ENCODE measurements at regions not wholly inside any gene's neighbourhood (a gene's known extent, or its start where the extent isn't known, plus 50 kb on each side); places are given as distances from the start of the nearest gene placed in this dataset.

GRCh38 chr13:104196611-104197010 lies 1130.4 kb upstream of the SLC10A2 start:
- DNase-seq = no peak

GRCh38 chr13:104181526-104182231 lies 1115.5 kb upstream of the SLC10A2 start:
- DNase-seq = no peak

DNA sequence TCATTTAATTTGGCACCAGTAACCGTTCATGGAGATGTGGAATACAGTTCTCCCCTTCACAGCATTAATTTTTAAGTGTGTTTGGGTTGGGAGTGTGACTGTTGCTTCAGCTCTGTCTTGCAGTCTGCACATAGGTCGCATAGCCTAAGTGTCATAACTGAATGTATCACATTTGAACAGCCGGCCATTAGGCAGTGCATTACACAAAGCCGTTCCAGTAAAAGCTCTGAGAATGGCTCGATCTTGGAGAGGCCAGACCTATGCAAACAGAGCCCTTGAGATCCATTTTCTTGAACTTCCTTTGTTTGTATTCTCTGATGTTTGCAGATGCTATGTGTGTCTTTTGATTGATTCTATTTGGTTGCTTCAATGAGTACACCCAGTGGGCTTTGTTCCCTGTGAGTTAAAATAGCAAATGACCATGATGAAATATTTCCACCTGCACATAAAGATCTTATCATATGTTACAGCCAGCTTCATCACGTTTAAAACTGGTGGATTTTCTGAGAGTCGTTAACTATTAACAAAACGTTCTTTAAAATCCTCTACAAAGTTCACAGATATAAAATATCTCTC lies 1104.9 kb upstream of the SLC10A2 start:
- DNase-seq = peak; percentile 19

- DNase-seq = no peak
Observed at GRCh38 chr13:104163866-104164630, 1097.8 kb upstream of the SLC10A2 start.

- no peak for DNase-seq
Observed at GRCh38 chr13:104160536-104160935, 1094.3 kb upstream of the SLC10A2 start.

GRCh38 chr13:104143760-104144416 lies 1077.7 kb upstream of the SLC10A2 start:
- peak; percentile 74 for DNase-seq

- DNase-seq = peak; percentile 36
Observed at GRCh38 chr13:104140552-104140951, 1074.3 kb upstream of the SLC10A2 start.

DNA sequence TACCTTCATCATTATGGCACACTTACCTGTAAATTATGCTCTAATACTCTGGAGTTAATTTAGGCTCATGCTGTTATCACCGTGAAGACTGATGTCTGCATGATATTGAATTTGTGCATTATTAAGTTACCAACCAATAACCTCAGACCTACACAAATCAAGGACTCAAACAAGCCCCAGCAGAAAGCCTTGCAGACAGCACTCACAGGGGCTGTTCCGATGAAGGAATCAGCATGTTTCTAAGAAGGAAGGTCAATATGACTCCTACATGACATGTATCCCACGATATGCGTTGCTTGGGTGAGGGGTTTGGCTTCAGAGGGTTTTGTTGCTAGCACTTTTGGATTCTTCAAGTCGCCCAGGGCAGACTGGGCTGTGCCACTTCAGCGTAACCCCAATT lies 1071.2 kb upstream of the SLC10A2 start:
- DNase-seq = no peak

- DNase-seq = no peak
Observed at GRCh38 chr13:104132849-104133248, 1066.6 kb upstream of the SLC10A2 start.

DNA sequence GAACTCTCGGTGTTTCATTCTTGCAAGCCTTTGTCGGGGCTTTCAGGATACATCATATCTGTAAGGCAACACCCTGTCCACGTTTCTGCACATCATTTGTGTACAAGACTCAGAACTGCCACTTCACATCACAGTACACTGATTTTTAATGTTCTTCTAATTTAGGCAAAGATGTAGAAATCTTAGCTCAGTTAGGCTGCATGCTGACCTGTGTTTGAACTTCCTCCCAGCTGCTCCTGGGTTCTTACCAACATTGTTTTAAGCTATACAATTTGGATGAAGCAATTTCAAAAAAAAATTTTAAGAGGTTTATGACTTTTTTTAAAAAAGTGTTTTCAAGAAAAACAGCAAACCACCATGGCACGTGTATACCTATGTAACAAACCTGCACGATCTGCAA lies 1047.9 kb upstream of the SLC10A2 start:
- DNase-seq = peak; percentile 6

GRCh38 chr13:104111031-104111430 lies 1044.8 kb upstream of the SLC10A2 start:
- DNase-seq = no peak

- no peak for DNase-seq
Observed at GRCh38 chr13:104106705-104107393, 1040.6 kb upstream of the SLC10A2 start.

DNA sequence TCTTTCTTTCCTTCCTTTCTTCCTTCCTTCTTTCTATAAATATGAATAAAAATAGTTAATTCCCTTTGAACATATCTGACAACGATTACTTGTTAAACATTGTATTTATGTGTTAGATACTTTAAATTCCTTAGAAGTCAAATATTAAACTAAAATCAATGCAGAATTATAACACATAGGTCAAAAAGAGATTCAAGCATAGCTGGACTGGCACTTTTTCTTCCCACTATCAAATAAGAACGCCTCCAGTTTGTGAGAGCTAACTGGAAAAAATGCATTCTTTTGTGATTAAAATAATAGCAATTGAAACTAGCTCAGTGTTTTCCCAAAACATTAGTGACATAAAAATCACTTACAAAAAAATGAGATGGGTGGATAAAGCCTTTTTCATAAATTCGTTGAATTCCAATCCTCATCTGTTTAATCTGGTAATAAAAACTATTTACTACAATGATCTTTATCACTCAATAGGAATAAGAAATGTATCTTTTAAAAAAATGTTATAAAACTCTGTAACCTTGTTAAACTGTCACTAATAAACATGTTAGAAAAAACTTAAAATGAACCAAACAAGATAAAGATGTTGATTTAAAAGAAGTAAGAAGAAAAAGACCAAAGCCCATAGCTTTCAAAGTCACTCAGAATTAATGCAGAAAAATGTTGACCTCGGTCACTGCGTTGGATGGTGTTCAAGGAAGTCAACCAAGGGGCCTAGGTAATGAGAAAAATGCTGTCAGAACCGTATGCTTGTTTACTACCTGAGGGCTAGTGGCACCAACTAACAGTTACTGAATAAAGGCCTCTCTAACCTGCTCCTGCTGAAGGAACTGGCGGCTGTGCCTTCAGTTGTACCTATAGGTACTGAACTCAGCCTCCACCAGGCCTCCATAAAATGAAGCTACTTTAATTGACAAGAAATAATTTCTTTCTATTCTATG lies 1039.5 kb upstream of the SLC10A2 start:
- no peak for DNase-seq

- DNase-seq = no peak
Observed at GRCh38 chr13:104099750-104100149, 1033.5 kb upstream of the SLC10A2 start.

- no peak for DNase-seq
Observed at GRCh38 chr13:104098421-104098820, 1032.2 kb upstream of the SLC10A2 start.

GRCh38 chr13:104086759-104087158 lies 1020.5 kb upstream of the SLC10A2 start:
- no peak for DNase-seq

GRCh38 chr13:104086210-104086609 lies 1020.0 kb upstream of the SLC10A2 start:
- no peak for DNase-seq

DNA sequence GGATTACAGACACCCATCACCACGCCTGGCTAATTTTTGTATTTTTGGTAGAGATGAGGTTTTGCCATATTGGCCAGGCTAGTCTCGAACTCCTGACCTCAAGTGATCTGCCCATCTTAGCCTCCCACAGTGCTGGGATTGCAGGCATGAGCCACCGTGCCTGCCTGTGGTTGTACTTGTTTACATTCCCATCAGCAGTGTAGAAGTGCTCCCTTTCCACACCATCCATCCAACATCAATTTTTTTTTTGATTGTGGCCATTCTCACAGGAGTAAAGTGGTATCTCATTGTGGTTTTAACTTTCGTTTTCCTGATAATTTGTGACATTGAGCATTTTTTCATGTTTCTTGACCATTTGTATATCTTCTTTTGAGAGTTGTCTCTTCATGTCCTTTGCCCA lies 1019.4 kb upstream of the SLC10A2 start:
- no peak for DNase-seq

GRCh38 chr13:104074326-104074725 lies 1008.1 kb upstream of the SLC10A2 start:
- DNase-seq = no peak

- no peak for DNase-seq
Observed at GRCh38 chr13:104071806-104072205, 1005.6 kb upstream of the SLC10A2 start.

DNA sequence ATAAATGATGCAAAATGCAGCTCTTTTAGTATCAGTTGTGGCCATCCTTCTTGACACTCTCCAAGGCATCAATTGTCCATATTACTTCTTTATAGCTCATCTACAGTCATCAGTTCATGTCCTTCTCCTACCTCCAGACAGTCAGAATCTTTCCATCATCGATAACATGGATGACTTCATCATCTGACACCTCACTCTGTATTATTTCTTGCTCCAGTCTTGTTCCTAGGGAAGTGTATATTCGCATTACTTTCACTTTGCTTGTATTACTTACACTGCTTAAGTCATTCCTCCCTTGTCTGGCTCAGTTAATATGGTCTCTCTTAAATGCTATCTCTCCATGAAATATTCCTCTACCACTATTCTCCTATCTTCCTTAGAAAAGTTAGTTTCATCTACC lies 999.1 kb upstream of the SLC10A2 start:
- no peak for DNase-seq

DNA sequence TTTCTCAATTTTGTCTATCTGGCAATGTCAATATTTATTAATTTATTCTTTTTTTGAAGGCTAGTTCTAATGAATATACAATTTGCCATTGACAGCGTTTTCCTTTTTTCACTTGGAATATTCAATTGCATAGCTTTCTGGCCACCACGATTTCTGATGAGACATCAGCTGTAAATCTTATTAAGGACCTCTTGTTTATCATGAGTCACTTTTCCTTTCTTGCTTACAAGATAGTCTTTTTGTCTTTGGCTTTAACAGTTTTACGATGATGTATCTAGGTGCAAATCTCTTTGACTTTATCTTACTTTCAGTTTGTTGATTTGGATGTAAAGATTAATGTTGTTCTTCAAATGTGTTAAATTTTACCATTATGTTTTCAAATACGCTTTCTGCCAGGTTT lies 991.6 kb upstream of the SLC10A2 start:
- no peak for DNase-seq
